ENCODE measurements at regions not wholly inside any gene's neighbourhood (a gene's known extent, or its start where the extent isn't known, plus 50 kb on each side); places are given as distances from the start of the nearest gene placed in this dataset.

GRCh38 chr4:25536564-25537320 lies 118.9 kb upstream of the SLC34A2 start:
- Histone ChIP-seq H3K27me3 (ENCODE audit: insufficient read depth, low read depth) (no peaks in the 10 kb centered on the region), H3K36me3 (ENCODE audit: insufficient read depth) (no peaks in the 10 kb centered on the region), H2AFZ (ENCODE audit: low read depth) (no peak overlapping the region), H3K79me2 (ENCODE audit: insufficient read depth, low read depth) (no peaks in the 10 kb centered on the region), H4K20me1 (ENCODE audit: insufficient read depth) (no peaks in the 10 kb centered on the region), H3K27ac (no peak overlapping the region), H3K4me2 (no peak overlapping the region), H3K4me1 (ENCODE audit: low read depth, poor library complexity, severe bottlenecking) (no peaks in the 10 kb centered on the region), H3K4me3 (IDR thresholded peaks at IDR 0.05; ENCODE audit: insufficient read depth, low read depth, low read length) (no peak overlapping the region), H3K9ac (no peak overlapping the region)
- no peak for TF ChIP-seq CTCF (conservative IDR thresholded peaks at IDR 0.05; ENCODE audit: low read depth, low read length)

GRCh38 chr4:25538430-25538829 lies 117.2 kb upstream of the SLC34A2 start:
- Histone ChIP-seq H3K36me3 (ENCODE audit: insufficient read depth) (no peaks in the 10 kb centered on the region), H3K79me2 (ENCODE audit: insufficient read depth, low read depth) (no peaks in the 10 kb centered on the region), H3K4me3 (IDR thresholded peaks at IDR 0.05; ENCODE audit: insufficient read depth, low read depth, low read length) (no peak overlapping the region), H3K27me3 (ENCODE audit: insufficient read depth, low read depth) (no peaks in the 10 kb centered on the region), H2AFZ (ENCODE audit: low read depth) (no peak overlapping the region), H4K20me1 (ENCODE audit: insufficient read depth) (no peaks in the 10 kb centered on the region), H3K9ac (no peak overlapping the region), H3K27ac (no peak overlapping the region), H3K4me1 (ENCODE audit: low read depth, poor library complexity, severe bottlenecking) (no peaks in the 10 kb centered on the region), H3K4me2 (no peak overlapping the region)
- TF ChIP-seq CTCF (conservative IDR thresholded peaks at IDR 0.05; ENCODE audit: low read depth, low read length), result no peak

GRCh38 chr4:25539241-25539640 lies 116.4 kb upstream of the SLC34A2 start:
- Histone ChIP-seq H3K4me1 (ENCODE audit: low read depth, poor library complexity, severe bottlenecking) (no peaks in the 10 kb centered on the region), H3K4me2 (no peak overlapping the region), H3K9ac (no peak overlapping the region), H3K27me3 (ENCODE audit: insufficient read depth, low read depth) (no peaks in the 10 kb centered on the region), H3K27ac (no peak overlapping the region), H2AFZ (ENCODE audit: low read depth) (no peak overlapping the region), H4K20me1 (ENCODE audit: insufficient read depth) (no peaks in the 10 kb centered on the region), H3K4me3 (IDR thresholded peaks at IDR 0.05; ENCODE audit: insufficient read depth, low read depth, low read length) (no peak overlapping the region), H3K36me3 (ENCODE audit: insufficient read depth) (no peaks in the 10 kb centered on the region), H3K79me2 (ENCODE audit: insufficient read depth, low read depth) (no peaks in the 10 kb centered on the region)
- no peak for TF ChIP-seq CTCF (conservative IDR thresholded peaks at IDR 0.05; ENCODE audit: low read depth, low read length)

- no peaks in the 10 kb centered on the region for H3K4me1 ChIP-seq (ENCODE audit: low read depth, poor library complexity, severe bottlenecking)
- no peaks in the 10 kb centered on the region for H4K20me1 ChIP-seq (ENCODE audit: insufficient read depth)
- H3K36me3 ChIP-seq (ENCODE audit: insufficient read depth), result no peaks in the 10 kb centered on the region
- no peak overlapping the region for H3K9ac ChIP-seq
- H3K27me3 ChIP-seq (ENCODE audit: insufficient read depth, low read depth), result no peaks in the 10 kb centered on the region
- no peak overlapping the region for H3K27ac ChIP-seq
- H2AFZ ChIP-seq (ENCODE audit: low read depth), result no peak overlapping the region
- H3K79me2 ChIP-seq (ENCODE audit: insufficient read depth, low read depth), result no peaks in the 10 kb centered on the region
- no peak overlapping the region for H3K4me3 ChIP-seq (IDR thresholded peaks at IDR 0.05; ENCODE audit: insufficient read depth, low read depth, low read length)
- no peak overlapping the region for H3K4me2 ChIP-seq
- TF ChIP-seq CTCF (conservative IDR thresholded peaks at IDR 0.05; ENCODE audit: low read depth, low read length), result no peak
These were observed 114.9 kb upstream of the SLC34A2 start for GRCh38 chr4:25540734-25541133.
